KMS-11 (cell line): ENCODE measurements at regions not wholly inside any gene's neighbourhood (a gene's known extent, or its start where the extent isn't known, plus 50 kb on each side); places are given as distances from the start of the nearest gene placed in this dataset.

Source experiments
- H2AFZ ChIP-seq: fragments of 200-600 bp; sonication (generic); 2 replicates; pipeline ENCODE4 v1.6.1; 2016; ENCODE audit warnings: antibody characterized with exemption, mixed run types, low read depth
- H3K27ac ChIP-seq: fragments of 200-600 bp; sonication (generic); 2 replicates; pipeline ENCODE4 v1.6.1; 2016; ENCODE audit warnings: mild to moderate bottlenecking, mixed run types
- H3K27me3 ChIP-seq: fragments of 200-600 bp; sonication (generic); 2 replicates; pipeline ENCODE4 v1.6.1; 2017; ENCODE audit warnings: mild to moderate bottlenecking, low read depth, mixed run types, moderate library complexity; ENCODE audit not compliant: insufficient read depth
- H3K36me3 ChIP-seq: fragments of 200-600 bp; sonication (generic); 2 replicates; pipeline ENCODE4 v1.6.1; 2017; ENCODE audit warnings: mild to moderate bottlenecking, mixed run types; ENCODE audit not compliant: insufficient read depth
- H3K4me1 ChIP-seq: fragments of 200-600 bp; sonication (generic); 2 replicates; pipeline ENCODE4 v1.6.1; 2016; ENCODE audit warnings: mild to moderate bottlenecking, low read depth, mixed run types; ENCODE audit not compliant: poor library complexity, severe bottlenecking
- H3K4me2 ChIP-seq: fragments of 200-600 bp; sonication (generic); 2 replicates; pipeline ENCODE4 v1.7.0; 2016; ENCODE audit warnings: mild to moderate bottlenecking, mixed run types
- H3K4me3 ChIP-seq: fragments of 200-600 bp; sonication (generic); IDR thresholded peaks from 2 replicates; pipeline ENCODE4 v1.6.1; 2017; ENCODE audit warnings: low read depth, low read length, mixed read lengths; ENCODE audit not compliant: insufficient read depth
- H3K79me2 ChIP-seq: fragments of 200-600 bp; sonication (generic); 2 replicates; pipeline ENCODE4 v1.6.1; 2016; ENCODE audit warnings: low read depth, mixed run types; ENCODE audit not compliant: insufficient read depth
- H3K9ac ChIP-seq: fragments of 200-600 bp; sonication (generic); 2 replicates; pipeline ENCODE4 v1.6.1; 2016; ENCODE audit warnings: mild to moderate bottlenecking, mixed run types
- H4K20me1 ChIP-seq: fragments of 200-600 bp; sonication (generic); 2 replicates; pipeline ENCODE4 v1.6.1; 2016; ENCODE audit warnings: mild to moderate bottlenecking, mixed run types; ENCODE audit not compliant: insufficient read depth
- TF ChIP-seq, protein P1 (sequence below): fragments of 200-600 bp; sonication (generic); conservative IDR thresholded peaks from 2 replicates; pipeline ENCODE4 v1.6.1; 2017; ENCODE audit warnings: low read depth, mild to moderate bottlenecking, antibody characterized with exemption, low read length, moderate library complexity, mixed read lengths

DNA sequence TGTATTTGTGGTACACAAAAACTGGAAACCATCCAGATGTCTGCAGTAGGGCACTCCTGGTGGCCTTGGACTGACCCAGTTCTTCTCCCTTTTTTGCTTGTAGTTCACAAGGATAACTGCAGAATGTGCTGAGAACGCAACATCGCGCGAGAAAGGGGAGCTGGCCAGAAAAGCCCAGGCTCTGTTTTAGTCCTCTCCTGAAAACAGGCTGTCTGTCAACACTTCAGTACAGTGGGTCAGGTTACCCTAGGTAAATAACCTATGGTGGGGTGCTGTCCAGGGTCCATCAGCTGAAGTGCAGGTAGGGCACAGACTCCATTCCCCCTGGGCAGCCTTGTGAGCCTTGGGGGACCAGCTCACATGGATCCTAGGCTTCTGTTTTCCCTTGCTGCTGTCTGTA is 495.8 kb downstream of the MDFIC start:
- H3K4me2 ChIP-seq = no peak overlapping the region
- no peak overlapping the region for H3K4me3 ChIP-seq
- TF ChIP-seq, protein P1, sequence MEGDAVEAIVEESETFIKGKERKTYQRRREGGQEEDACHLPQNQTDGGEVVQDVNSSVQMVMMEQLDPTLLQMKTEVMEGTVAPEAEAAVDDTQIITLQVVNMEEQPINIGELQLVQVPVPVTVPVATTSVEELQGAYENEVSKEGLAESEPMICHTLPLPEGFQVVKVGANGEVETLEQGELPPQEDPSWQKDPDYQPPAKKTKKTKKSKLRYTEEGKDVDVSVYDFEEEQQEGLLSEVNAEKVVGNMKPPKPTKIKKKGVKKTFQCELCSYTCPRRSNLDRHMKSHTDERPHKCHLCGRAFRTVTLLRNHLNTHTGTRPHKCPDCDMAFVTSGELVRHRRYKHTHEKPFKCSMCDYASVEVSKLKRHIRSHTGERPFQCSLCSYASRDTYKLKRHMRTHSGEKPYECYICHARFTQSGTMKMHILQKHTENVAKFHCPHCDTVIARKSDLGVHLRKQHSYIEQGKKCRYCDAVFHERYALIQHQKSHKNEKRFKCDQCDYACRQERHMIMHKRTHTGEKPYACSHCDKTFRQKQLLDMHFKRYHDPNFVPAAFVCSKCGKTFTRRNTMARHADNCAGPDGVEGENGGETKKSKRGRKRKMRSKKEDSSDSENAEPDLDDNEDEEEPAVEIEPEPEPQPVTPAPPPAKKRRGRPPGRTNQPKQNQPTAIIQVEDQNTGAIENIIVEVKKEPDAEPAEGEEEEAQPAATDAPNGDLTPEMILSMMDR = no peak
- no peaks in the 10 kb centered on the region for H3K4me1 ChIP-seq
- H3K27me3 ChIP-seq = no peaks in the 10 kb centered on the region
- no peaks in the 10 kb centered on the region for H3K79me2 ChIP-seq
- H2AFZ ChIP-seq = no peak overlapping the region
- no peaks in the 10 kb centered on the region; the same call in 1 of the 2 replicates for H4K20me1 ChIP-seq
- H3K27ac ChIP-seq = no peak overlapping the region
- H3K9ac ChIP-seq = no peak overlapping the region
- no peaks in the 10 kb centered on the region for H3K36me3 ChIP-seq

DNA sequence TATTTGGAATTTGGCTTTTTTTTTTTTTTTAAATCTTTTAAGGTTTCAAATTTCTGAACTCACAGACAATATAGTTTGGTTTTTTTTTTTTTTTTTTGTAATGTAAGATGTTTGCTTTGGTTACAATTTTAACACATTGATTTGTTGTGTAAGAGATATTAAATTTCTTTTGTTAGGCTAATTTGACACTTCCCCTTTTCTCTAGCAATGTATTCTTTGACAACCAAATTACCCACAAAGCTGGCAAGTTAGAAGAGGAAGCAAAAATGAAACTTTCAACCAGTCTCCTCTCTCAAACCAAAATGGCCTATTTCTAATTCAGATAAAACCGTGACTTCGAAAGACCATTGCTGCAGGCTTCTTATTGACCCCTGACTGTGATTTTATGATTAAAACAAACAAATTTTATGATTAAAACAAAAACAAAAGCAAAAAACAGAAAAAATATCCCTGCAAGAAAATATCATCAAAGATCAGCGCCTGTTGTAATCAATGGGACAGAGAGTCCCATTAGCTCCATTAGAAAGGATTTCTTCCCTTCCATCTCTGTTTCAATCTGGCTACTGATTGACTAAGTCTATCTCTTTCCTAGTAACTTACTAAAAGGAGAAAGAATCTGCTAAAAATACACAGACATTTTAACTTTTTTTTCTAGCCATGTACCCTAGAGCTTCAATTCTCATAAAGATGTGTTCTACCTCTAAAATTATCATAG is 489.2 kb downstream of the MDFIC start:
- no peaks in the 10 kb centered on the region for H3K36me3 ChIP-seq
- no peak overlapping the region for H2AFZ ChIP-seq
- H3K27me3 ChIP-seq = no peaks in the 10 kb centered on the region
- TF ChIP-seq, protein P1 = no peak
- H3K9ac ChIP-seq = no peak overlapping the region
- H3K79me2 ChIP-seq = no peaks in the 10 kb centered on the region
- no peak overlapping the region for H3K4me2 ChIP-seq
- no peak overlapping the region for H3K4me3 ChIP-seq
- no peaks in the 10 kb centered on the region for H4K20me1 ChIP-seq
- H3K4me1 ChIP-seq = no peaks in the 10 kb centered on the region
- H3K27ac ChIP-seq = no peak overlapping the region

DNA sequence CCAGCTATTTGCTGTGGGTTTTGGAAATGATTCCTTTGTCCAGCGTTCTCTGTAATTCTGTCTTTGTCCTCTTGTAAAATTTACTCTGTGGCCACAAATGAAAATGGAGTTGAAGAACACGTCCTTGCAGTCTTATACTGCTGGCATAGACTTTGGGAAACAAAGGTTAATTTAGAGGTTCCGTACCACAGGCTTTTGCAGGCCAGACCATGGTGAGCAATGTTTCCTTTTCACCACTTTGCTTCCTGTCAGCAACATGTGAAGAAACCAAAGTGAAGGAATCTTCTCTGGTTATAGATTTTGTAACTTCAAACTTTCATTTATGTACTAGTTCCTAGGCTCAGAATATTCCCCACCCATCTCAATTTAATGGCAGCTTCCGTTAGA is 488.5 kb downstream of the MDFIC start:
- no peak overlapping the region for H3K27ac ChIP-seq
- H3K36me3 ChIP-seq = no peaks in the 10 kb centered on the region
- H4K20me1 ChIP-seq = no peaks in the 10 kb centered on the region
- H3K9ac ChIP-seq = no peak overlapping the region
- H2AFZ ChIP-seq = no peak overlapping the region
- TF ChIP-seq, protein P1 = no peak
- no peak overlapping the region for H3K4me3 ChIP-seq
- H3K4me1 ChIP-seq = no peaks in the 10 kb centered on the region
- H3K27me3 ChIP-seq = no peaks in the 10 kb centered on the region
- H3K4me2 ChIP-seq = no peak overlapping the region
- H3K79me2 ChIP-seq = no peaks in the 10 kb centered on the region

DNA sequence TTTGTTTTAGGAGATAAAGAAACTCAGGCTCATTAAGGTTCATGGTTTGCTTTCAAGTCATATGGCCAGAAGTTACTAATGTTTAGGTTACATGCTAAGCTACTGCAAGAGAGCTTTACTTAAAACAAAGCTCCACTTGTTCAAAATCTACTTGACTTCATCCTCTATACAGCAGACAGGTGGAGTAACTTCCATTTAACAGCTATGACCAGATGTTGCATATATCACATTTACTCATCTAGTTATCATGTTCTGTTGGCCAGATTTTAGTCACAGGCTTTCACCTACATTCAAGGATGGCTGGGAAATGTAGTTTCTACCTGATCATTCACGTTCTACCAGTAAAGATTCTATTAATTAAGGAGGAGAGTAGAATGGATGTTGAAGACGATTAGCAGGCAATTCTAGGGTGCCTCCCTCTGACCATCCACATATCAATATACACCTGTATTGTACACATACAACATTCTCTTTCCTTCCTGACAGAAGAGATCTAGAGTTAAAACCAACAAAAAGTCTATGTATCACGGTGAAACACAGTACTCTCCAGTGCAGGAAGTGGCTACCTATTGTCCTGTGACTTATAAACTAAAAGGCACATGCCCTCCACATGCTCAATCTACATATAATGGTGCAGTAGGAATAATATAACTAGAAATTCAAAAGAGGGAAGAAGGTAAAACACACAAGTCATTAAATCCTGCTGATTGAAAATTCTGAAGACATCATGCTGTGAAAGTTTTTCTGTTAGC is 488.0 kb downstream of the MDFIC start:
- TF ChIP-seq, protein P1 = no peak
- no peaks in the 10 kb centered on the region for H3K27me3 ChIP-seq
- no peaks in the 10 kb centered on the region for H3K4me1 ChIP-seq
- H3K9ac ChIP-seq = no peak overlapping the region
- no peak overlapping the region for H3K4me3 ChIP-seq
- H4K20me1 ChIP-seq = no peaks in the 10 kb centered on the region
- no peak overlapping the region for H2AFZ ChIP-seq
- no peak overlapping the region for H3K27ac ChIP-seq
- H3K4me2 ChIP-seq = no peak overlapping the region
- H3K36me3 ChIP-seq = no peaks in the 10 kb centered on the region
- no peaks in the 10 kb centered on the region for H3K79me2 ChIP-seq
